GM19328 (cell line): ENCODE measurements at regions not wholly inside any gene's neighbourhood (a gene's known extent, or its start where the extent isn't known, plus 50 kb on each side); places are given as distances from the start of the nearest gene placed in this dataset.
A peak's percentile ranks its signal among the peaks of the same experiment; 100 is the strongest.
"Not testable (repeated sequence)": the region's sequence is repeated elsewhere in the genome, so short reads cannot be mapped to it uniquely, and the experiment has no call there.

ENCODE experiments used
- ATAC-seq: cut with Tn5 transposase; IDR thresholded peaks from one replicate; pipeline ENCODE4 v1.9.1; 2021; ENCODE audit warnings: mild to moderate bottlenecking, moderate library complexity; ENCODE audit not compliant: unreplicated experiment

DNA sequence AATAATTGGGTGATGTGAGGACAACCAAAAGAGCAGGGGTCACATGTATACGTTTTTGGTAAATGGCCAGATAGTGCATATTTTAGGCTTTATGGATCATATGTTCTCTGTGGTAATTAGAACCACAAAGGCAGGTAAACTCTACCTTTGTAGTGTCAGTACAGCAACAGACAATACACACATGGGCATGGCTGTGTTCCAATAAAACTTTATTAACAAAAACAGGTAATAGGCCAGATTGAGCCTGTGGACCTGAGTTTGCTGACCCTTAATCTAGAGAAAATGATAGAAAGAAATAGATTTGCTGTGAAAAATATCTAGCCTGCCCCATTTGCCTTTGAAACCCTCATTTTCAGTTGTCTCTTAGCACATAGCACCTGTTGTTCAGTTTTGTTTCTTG is 177.2 kb upstream of the CXCR4 start:
- ATAC-seq: no peak

DNA sequence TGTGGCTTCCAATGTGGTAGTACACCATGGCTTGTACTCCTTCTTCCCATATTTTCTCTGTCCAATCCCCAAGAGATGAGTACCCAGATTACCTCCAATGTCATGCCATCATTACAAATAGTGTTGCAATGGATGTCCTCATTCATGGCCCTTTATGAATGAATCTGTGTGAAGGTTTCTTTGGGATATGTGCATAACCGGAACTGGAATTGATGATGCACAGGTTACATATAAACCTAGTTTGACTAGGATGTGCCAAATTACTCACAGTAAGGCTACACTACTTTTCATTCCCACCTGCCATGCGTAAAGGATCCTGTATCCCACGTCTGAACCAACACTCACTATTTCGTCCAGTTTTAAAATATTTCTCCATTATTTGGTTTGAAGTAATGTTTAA is 173.9 kb upstream of the CXCR4 start:
- ATAC-seq: no peak

DNA sequence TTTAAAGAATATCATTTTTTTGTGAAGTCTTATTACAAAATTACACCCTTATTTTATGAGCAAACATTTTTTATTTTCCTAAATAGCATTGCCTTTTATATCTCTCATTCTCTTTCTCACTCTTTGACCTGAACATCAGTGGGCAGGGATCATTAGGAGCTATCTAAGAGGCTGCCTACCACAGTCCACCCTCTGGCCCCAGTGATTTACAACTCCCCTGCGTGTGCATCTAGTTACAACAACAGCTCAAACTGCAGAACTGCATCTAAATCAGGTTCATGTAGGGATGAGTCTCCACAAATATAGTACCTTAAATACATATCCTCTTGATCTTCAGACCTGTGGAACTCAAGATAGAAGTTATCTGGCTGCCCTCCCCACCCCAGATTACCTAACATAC is 172.4 kb upstream of the CXCR4 start:
- ATAC-seq: no peak

DNA sequence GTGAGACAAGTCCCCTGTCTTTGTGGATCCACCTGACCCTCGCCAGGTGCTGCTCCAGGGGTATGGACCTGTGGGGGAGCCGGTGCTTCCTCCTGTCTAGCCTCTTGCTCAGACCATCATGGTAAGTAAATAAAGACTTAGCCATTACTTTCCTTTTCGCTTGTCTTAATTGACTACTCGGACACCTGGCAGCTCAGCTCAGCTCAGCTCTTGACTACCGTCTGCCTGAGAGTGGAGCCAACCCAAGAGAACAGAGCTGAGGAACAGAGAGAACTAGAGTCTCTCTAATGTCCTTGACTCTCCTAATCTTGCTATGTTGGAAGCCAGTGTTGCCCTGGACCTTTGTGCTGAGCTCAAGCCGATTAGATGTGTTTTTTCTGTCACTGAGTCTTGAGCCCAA is 170.3 kb upstream of the CXCR4 start:
- no peak for ATAC-seq

DNA sequence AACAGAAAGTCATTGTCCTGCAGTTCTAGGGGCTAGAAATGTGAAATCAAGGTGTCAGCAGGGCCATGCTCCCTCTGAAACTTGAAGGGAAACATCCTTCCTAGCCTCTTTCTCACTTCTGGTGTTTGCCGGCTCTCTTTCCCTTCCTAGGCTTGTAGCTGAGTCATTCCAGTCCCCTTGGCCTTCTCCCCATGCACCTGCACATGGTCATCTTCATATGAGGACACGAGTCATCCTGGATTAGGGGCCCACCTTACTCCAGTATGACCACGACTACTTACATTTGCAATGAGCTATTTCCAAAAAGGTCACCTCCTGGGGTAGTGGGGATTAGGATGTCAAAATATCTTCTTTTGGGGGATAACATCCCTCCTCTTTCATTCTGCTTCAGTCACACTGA is 168.5 kb upstream of the CXCR4 start:
- no peak for ATAC-seq

DNA sequence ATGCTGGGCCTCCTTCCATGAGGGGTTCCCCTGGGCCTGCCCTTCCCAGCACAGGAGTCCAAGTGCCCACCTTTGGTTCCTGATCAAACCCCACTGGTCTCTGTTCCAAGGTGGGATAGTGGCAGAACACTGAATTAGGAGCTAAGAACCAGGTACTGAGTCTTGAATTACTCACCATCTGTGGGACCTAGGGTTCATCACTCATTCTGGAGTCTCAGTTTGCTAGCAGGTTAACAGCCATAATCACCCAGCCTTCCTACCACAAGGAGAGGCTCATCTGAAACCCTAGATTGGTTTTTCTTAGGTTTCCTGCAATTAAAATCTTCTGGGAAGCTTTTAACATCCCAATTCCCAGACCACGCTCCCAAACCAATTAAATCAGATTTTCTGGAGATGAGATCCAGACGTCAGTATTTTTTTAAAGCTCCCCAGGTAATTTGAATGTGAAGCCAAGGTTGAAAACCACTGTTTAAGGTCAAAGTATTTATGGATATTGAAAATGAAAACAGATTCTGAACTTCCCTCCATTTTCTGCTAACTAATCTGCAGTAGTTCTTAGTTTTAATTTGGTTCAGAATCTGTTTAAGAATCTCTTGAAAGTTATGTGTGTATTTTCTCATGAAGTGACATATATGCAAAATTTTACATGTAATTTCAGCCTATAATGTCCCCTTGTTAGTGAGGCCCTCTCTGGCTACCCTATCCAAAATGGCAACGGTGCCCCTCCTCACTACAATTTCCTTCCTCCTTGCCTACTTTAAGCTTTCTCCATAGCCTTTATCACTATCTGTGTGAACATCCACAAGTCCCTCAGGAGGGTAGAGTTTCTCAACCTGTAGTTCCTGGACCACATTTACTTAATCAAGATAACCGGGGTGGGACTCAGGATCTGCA is 166.5 kb upstream of the CXCR4 start:
- ATAC-seq: peak; percentile 43

DNA sequence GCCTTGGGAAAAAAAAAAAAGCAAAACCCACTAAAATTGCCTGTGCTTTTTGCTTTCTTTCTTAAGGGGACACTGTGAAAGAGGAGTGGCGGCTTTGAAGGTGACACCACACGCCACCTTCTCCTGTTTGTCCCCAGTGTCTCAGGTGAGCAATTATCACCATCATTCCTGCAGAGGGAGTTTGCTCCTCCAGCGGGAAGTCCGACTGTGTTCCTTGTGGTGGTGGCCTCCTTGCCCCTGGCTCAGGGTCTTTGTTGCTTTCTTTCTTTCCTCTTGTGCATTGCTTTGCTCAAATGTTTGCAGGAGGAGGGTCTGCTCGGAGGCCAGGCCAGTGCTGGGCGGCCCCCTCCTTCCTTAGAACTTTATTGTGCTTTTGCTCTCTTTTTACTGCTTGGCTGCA is 164.3 kb upstream of the CXCR4 start:
- no peak for ATAC-seq

DNA sequence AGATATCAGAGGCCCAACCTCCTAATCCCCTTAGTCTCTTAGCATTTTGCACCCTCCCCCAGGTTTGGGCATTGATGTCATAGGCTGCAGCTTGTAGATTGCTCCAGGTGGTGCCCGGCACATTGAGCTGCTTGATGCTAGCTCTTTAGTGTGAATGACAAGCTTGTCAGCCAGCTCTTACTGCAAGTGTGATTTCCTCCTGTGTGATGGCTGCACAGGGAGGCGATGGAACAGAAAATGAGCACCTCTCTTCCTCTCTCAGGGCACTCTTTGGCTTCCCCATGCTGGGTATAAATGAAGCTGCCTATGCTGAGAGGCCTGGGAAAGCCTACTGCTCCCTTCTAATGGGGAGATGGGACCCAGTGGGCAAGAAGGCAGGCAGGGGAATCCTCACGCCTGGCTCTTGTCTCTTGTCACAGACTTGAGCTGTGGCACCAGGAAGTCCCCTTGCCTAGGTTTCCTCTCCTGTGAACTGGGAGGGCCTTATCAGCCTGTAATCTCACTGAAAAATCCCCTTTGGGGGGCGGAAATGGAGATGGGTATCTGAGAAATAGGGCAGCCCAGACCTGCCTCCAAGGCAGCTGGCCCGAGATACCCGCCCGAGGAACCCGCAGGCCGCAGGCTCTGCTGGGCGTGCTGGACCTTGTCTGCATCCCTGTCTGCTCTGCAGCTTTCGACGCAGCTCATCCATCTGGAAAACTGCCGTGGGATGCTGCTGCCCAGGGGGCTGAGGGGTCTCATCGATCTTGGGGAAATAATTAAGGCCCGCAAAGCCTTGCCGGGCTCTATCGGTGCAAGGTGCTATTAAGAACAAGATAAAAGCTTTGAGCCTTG is 163.5 kb upstream of the CXCR4 start:
- ATAC-seq: no peak

DNA sequence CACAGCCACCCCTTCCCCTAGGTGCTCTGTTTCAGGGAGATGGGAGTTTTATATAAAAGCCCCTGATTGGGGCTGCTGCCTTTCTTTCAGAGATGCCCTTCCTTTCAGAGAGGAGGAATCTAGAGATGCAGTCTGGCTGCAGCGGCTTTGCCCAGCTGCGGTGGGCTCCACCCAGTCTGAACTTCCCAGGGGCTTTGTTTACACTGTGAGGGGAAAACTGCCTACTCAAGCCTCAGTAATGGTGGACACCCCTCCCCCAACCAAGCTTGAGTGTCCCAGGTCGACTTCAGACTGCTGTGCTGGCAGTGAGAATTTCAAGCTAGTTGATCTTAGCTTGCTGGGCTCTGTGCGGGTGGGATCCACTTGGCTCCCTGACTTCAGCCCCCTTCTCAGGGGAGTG is 148.4 kb upstream of the CXCR4 start:
- not testable (repeated sequence) for ATAC-seq

DNA sequence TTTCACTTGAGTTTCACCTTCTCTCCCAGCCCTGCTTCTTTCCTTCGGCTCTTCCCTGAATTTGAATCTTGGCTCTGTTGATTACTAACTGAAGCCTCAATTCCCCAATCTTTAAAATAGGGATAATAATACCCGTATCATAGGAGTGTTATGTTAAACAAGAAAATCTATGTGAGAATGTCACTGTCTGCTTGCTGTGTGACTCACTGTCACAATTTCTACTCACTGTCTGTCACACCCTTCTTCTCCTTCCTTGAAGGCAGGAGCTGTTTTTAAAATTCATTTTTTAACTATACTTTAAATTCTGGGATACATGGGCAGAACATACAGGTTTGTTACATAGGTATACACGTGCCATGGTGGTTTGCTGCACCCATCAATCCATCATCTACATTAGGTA is 141.6 kb upstream of the CXCR4 start:
- no peak for ATAC-seq

DNA sequence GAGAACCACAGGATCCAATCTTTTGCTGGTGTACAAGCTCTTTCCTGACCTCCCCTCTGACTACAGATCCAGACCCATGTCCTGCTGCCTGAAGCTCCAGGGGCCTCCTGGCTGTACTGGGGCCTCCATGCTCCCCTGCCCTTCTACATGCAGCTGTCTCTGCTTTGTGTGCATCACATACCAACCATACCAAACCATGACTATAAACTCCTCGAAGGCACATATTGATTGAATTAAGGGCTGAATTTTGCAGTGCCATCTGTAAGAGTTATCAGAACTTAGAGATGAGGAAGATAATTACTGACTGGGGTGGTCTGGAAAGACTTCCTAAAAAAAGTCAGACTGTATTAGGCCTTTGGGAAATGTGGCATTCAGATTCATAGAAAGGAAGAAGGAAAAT is 139.9 kb upstream of the CXCR4 start:
- no peak for ATAC-seq

DNA sequence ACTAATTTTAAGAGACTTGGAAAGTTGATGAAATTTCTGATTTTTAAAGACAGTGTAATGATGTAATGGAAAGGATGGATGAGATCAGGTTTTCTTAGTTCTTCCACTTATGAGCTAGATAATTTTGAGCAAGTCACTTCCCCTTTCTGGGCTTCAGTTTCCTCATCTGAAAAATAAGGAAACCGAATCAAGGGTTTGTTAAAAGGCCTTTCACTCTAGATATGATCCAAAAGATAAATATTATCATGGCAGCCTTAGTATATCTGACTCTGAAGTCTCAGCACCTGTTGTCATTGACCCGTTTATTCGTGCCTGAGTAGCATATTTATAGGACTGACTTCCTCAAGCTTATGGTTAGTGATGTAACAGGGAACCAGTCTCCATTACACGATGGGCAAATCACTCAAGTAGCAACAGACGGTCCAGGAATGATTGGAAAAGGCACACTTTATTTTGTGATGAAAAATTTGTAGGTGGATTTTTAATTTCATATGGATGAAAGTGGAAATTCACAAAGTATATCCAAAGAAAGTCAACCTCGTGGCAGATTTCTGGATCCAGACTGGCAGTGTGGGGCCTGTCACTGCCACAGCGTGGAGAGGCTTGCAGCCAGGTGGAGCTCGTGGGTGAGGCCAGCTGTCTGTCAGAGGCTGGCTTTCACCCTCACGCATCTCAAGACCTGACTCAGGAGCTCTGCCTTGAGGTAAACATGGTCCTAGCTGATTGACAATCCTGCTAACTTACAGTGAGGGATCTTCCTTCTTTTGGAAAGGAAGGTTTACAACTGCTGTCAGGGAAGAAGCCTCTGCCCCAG is 137.9 kb upstream of the CXCR4 start:
- ATAC-seq: no peak

DNA sequence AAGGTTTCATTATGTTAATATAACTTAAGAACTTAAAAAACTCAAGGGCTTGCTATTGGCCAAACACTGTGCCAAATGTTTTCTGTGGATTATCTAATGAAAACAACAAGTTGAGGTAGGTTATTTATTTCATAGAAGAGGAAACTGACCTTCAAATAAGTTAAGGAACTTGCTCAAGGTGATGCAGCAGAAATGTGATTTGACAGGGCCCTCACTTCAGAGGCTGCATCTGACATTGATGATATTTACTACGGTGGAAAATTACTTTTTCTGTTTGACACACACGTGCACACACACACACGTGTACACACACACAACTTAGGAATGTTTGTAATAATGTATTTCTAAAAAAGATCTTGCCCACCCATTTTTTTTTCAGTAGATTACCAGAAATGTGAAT is 137.2 kb upstream of the CXCR4 start:
- no peak for ATAC-seq

DNA sequence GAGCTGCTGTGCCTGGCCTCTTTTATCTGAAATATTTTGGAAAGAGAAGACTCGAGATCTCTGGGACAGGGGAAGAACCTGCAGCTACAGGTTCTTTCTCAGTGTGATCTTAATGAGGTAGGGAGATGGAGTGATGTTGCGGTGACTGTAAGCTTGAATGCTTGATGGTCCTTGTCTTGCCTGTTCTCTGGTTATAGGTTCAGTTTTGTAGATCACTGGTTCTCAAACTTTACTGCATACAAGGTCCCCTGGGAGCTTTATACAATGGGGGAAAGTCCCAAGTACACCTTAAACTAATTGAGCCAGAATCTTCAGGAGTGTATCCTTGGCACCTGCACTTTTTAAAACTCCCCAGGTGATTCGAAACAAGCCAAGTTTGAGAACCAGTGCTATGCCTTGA is 136.7 kb upstream of the CXCR4 start:
- ATAC-seq: no peak

DNA sequence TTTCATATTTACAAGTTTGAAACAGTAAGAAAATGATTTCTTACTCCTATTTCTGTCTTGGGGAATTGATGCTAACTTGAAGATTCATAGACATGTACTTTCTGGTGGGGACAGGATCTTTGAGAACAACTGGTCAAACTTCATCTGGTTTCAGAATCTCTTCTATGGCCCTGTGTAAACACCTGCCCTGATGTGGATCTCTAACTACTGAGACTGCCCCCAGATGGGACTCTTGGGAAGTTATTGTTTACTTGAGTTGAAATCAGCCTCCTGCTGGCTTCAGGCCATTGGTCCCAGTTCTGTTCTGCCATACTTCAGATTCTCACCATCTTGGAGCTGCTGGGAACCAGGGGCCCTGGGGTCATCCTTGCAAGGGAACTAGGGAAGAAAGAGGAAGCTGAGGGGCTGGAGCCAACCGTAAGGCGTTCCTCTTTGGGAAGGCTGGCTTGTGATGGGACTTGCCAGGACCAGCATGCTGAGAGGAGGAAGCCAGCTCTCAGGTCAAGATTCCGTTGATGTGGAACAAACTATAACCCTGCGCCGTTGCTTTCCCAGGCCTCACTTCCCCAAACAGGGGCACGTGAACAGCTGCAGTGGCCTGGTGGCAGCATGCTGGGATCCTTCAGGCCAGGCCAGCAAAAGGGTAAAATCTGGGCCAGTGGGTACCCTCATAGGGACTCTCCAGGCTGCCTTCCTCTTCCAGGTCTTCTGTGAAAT is 135.5 kb upstream of the CXCR4 start:
- no peak for ATAC-seq

DNA sequence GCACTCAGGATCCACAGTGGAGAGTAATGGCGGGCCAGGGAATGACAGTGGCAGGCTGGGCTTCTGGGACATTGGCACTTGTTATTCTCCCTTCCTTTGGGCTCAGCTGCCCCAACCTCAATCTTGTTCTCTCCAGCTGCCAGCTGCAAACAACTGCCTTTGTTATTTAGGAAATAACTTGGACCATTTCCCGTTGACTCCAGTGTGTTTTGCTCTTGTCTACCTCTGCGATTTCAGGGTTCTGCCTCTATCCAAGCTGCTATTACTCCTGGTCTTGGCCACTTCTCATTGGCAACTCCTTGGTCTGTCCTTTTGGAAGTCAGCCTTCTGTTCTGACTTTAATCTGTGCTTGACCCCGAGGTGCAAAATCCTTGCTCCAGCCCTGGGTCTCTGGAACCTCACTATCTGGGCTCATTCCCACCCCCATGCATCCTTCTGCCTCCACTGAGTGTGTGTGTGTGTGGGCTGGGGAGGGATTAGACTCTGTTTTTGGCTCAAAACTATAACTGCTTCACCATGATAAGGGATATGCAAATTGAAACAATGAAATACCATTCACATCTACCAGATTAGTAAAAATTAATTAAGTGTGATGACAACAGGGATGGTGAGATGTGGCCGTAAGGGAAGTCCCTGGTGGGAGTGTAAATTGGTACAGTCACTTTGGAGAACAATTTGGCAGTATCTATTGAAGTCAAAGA is 134.1 kb upstream of the CXCR4 start:
- no peak for ATAC-seq

DNA sequence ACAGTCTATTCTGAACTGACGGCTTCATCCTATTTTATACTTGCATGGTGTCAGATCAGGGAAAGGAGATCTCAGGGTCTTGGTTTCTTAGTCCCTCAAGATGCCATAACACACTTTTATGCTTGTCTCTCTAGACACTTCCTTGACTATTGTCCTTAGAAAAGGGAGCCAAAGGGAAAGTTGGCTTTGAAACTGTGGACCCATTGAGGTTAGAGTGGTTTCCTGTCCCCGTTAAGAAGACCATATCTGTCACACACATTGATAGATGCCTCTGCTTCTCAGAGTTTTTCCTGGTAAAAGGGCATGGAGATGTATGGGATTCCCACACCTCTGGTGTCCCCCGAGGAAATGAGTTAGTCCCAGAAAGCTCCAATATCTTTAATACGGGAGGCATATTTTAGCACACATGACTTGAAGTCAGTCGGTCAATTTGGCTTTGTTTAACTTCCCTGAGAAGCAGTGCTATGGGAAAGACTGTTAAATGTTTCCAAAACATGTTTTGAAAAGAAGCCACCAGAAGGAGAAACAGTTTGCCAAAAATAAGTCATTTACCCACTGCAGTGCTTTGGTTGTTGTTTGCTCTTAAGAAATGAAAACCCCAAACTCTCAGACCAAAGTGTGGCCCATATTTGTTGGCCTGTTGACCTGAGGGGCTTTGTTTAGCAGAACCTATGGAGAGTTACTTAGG is 133.4 kb upstream of the CXCR4 start:
- ATAC-seq: no peak

DNA sequence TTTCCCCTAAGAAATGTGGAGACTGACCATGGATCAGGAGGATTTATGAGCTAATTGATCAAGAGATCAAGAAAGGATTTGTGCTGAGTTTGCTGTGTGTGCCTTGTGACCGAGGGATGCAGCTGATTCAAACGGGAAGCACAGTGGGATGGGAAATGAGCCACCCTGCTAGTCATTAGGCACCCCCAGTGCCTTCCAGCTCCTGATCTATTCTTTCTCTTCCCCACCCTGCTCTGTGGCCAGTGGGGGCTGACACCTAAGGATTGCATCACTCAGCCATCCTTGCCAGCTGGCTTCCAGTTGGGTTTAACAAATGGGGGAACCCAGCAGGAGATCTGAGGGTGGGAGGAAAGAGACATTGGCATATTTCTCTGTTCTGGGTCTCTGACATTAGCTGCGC is 132.2 kb upstream of the CXCR4 start:
- no peak for ATAC-seq

DNA sequence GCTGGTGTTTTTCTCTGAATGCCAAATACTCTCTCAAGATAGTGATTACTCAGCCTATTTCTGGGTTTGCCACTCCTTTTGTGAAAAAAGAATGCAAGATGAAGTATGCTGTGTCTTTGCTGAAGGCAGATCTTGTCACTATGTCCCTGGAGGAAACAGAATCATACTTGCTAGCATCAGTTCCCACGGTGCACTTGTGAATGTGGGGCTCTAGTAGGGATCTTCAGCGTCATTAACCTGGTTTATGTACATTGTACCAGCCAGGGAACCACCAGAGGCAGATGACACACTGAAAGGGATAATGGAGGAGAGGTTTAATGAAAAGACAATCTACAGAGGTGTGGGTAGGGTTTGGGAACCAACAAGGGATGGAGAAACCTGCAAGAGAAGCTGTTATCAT is 131.0 kb upstream of the CXCR4 start:
- no peak for ATAC-seq

DNA sequence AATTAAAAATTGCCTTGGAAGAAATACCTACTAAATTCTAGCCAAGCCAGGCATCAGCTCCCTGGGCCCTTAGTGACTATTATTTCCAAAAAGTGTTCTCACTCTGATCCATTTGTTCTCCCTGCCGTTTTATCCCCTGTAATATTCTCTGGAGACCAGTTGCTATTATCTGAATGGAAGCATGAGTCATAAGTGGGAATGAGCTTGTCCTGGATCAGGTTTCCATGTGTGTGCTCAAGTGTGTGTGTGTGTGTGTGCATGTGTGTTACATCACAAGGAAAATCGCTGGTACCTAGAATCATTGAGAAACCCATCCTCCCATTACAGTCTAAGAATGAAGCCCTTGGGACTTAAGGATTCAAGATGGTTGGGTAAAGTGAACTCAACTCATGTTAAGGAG is 130.3 kb upstream of the CXCR4 start:
- no peak for ATAC-seq
